WTC11 (cell line): ENCODE measurements at regions not wholly inside any gene's neighbourhood (a gene's known extent, or its start where the extent isn't known, plus 50 kb on each side); places are given as distances from the start of the nearest gene placed in this dataset.

ENCODE experiments used
- ATAC-seq: fragments of 200-7000 bp; cut with Tn5 transposase; 2 replicates; pipeline ENCODE4 v1.10.0; 2021; ENCODE audit warnings: mild to moderate bottlenecking, moderate library complexity
- CTCF ChIA-PET: fragments of 300-600 bp; sonication (Branson Sonifier 250); formaldehyde crosslinking; loops from one replicate; lab custom pipeline; 2021; ENCODE audit warnings: antibody characterized with exemption; lab: Charles Lee
- POLR2A ChIA-PET: fragments of 350-600 bp; sonication (Branson Sonifier 250); formaldehyde crosslinking; loops from one replicate; lab custom pipeline; 2021; ENCODE audit warnings: antibody characterized with exemption; lab: Charles Lee
- DNase-seq: peaks from one replicate; pipeline ENCODE4 v3.0.0; 2021; ENCODE audit warnings: low spot score
- H3K27ac Mint-ChIP-seq: 2 replicates; pipeline ENCODE4 v1.8.0; 2021; ENCODE audit warnings: mixed read lengths
- H3K27me3 Mint-ChIP-seq: 2 replicates; pipeline ENCODE4 v1.8.0; 2021; ENCODE audit warnings: low read depth, mild to moderate bottlenecking, moderate library complexity, mixed read lengths
- H3K36me3 Mint-ChIP-seq: 2 replicates; pipeline ENCODE4 v1.8.0; 2021; ENCODE audit warnings: mixed read lengths
- H3K4me1 Mint-ChIP-seq: 2 replicates; pipeline ENCODE4 v1.8.0; 2022; ENCODE audit warnings: mixed read lengths
- H3K4me3 Mint-ChIP-seq: 2 replicates; pipeline ENCODE4 v1.8.0; 2021; ENCODE audit warnings: mild to moderate bottlenecking, moderate library complexity, mixed read lengths
- H3K9me3 Mint-ChIP-seq: 2 replicates; pipeline ENCODE4 v1.8.0; 2021; ENCODE audit warnings: mixed read lengths
- ESRRA ChIP-seq: sonication (generic); formaldehyde crosslinking; IDR thresholded peaks from 2 replicates; pipeline ENCODE4 v1.8.1; 2022; ENCODE audit warnings: mild to moderate bottlenecking, missing genetic modification reagents, borderline replicate concordance
- HMGA2 ChIP-seq: fragments of 250-450 bp; sonication (Bioruptor Pico); IDR thresholded peaks from 2 replicates; pipeline ENCODE4 v1.4.0; 2021; ENCODE audit warnings: mild to moderate bottlenecking, moderate library complexity
- JUN ChIP-seq: sonication (generic); formaldehyde crosslinking; IDR thresholded peaks from 2 replicates; pipeline ENCODE4 v1.8.0; 2023; ENCODE audit warnings: mild to moderate bottlenecking, missing genetic modification reagents
- MXD4 ChIP-seq: fragments of 250-450 bp; sonication (Bioruptor Pico); IDR thresholded peaks from 2 replicates; pipeline ENCODE4 v1.8.0; 2021; ENCODE audit warnings: mild to moderate bottlenecking, moderate library complexity, borderline replicate concordance
- NFATC4 ChIP-seq: fragments of 250-450 bp; sonication (Bioruptor Pico); IDR thresholded peaks from 2 replicates; pipeline ENCODE4 v1.9.0; 2021; ENCODE audit warnings: mild to moderate bottlenecking
- NFYB ChIP-seq: sonication (generic); formaldehyde crosslinking; conservative IDR thresholded peaks from 2 replicates; pipeline ENCODE4 v1.8.0; 2022; ENCODE audit warnings: low read depth, missing genetic modification reagents
- NR1H2 ChIP-seq: sonication (generic); formaldehyde crosslinking; IDR thresholded peaks from 2 replicates; pipeline ENCODE4 v1.9.0; 2021; ENCODE audit warnings: mild to moderate bottlenecking, moderate library complexity, missing genetic modification reagents
- NR2C2 ChIP-seq: sonication (generic); formaldehyde crosslinking; IDR thresholded peaks from 2 replicates; pipeline ENCODE4 v1.8.0; 2022; ENCODE audit warnings: mild to moderate bottlenecking, missing genetic modification reagents
- NR3C1 ChIP-seq: sonication (generic); formaldehyde crosslinking; conservative IDR thresholded peaks from 2 replicates; pipeline ENCODE4 v1.8.1; 2023; ENCODE audit warnings: low read depth, mild to moderate bottlenecking, missing genetic modification reagents
- RORB ChIP-seq: fragments of 250-450 bp; sonication (Bioruptor Pico); IDR thresholded peaks from 2 replicates; pipeline ENCODE4 v1.9.0; 2021; ENCODE audit warnings: mild to moderate bottlenecking
- ZNF317 ChIP-seq: sonication (generic); formaldehyde crosslinking; IDR thresholded peaks from 2 replicates; pipeline ENCODE4 v1.8.1; 2023; ENCODE audit warnings: low read depth, mild to moderate bottlenecking, moderate library complexity, missing genetic modification reagents, borderline replicate concordance
- ZNF416 ChIP-seq: fragments of 250-450 bp; sonication (Bioruptor Pico); IDR thresholded peaks from 2 replicates; pipeline ENCODE4 v1.9.0; 2021; ENCODE audit warnings: mild to moderate bottlenecking, inconsistent platforms
- TF ChIP-seq, protein P1 (sequence below): sonication (generic); formaldehyde crosslinking; IDR thresholded peaks from 2 replicates; pipeline ENCODE4 v1.8.1; 2022; ENCODE audit warnings: missing genetic modification reagents, borderline replicate concordance
- TF ChIP-seq, protein P2 (sequence below): sonication (generic); formaldehyde crosslinking; IDR thresholded peaks from 2 replicates; pipeline ENCODE4 v1.8.0; 2022; ENCODE audit warnings: mild to moderate bottlenecking, missing genetic modification reagents
- TF ChIP-seq, protein P3 (sequence below): sonication (generic); formaldehyde crosslinking; IDR thresholded peaks from 2 replicates; pipeline ENCODE4 v1.8.1; 2023; ENCODE audit warnings: mild to moderate bottlenecking, missing genetic modification reagents, borderline replicate concordance
- TF ChIP-seq, protein P4 (sequence below): sonication (generic); formaldehyde crosslinking; IDR thresholded peaks from 2 replicates; pipeline ENCODE4 v1.8.0; 2023; ENCODE audit warnings: mild to moderate bottlenecking, missing genetic modification reagents
- TF ChIP-seq, protein P5 (sequence below): sonication (generic); formaldehyde crosslinking; IDR thresholded peaks from 2 replicates; pipeline ENCODE4 v1.8.0; 2022; ENCODE audit warnings: mild to moderate bottlenecking, missing genetic modification reagents

DNA sequence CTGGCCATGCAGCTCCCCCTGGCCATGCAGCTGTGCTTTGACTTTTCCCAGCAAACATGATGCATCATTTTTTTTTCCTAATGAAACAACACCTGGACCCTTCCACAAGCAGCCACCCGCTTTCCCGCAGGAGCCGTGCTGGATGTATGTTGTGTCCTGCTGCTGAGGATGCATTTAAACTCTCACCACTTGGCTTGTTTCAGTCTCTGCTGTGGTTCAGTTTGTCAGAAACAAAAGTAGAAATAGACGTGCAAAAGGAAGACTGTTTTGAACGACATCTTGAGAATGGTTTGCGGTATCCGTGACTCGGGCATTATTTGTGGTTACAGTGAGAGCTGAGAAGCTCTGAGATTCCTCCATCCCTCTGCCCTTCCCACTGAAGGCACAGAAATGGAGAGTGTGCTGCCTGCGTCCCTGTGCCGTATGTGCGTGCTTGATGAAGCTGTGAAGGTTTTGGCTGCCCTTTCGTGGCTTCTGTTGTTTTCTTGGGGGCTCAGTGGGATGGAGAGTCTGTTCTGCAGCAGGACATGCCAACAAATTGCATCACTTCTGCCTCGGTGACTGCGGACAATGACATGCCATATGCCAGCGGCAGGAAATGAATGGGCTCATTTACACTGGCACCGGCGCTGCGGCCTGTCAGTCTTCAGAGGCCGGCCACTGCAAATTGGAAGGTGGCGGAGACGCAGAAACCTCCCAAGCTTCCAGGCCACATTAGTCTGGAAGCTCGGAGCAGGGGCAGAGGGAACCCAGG, 417.7 kb upstream of the SALL3 start:
- Mint-ChIP-seq H3K4me1 (no peaks in the 10 kb centered on the region), H3K27me3 (peaks cover 6% of the 10 kb centered on the region), H3K9me3 (peaks cover 33% of the 10 kb centered on the region), H3K27ac (no peak overlapping the region), H3K4me3 (no peak overlapping the region), H3K36me3 (peaks cover 25% of the 10 kb centered on the region)
- ATAC-seq (no peak), DNase-seq (no peak)
- no peak for TF ChIP-seq NR2C2
- TF ChIP-seq MXD4 = no peak
- TF ChIP-seq, protein P1, sequence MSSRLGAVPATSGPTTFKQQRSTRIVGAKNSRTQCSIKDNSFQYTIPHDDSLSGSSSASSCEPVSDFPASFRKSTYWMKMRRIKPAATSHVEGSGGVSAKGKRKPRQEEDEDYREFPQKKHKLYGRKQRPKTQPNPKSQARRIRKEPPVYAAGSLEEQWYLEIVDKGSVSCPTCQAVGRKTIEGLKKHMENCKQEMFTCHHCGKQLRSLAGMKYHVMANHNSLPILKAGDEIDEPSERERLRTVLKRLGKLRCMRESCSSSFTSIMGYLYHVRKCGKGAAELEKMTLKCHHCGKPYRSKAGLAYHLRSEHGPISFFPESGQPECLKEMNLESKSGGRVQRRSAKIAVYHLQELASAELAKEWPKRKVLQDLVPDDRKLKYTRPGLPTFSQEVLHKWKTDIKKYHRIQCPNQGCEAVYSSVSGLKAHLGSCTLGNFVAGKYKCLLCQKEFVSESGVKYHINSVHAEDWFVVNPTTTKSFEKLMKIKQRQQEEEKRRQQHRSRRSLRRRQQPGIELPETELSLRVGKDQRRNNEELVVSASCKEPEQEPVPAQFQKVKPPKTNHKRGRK (CRISPR knock-in tag) = no peak
- no peak for TF ChIP-seq NR1H2 (CRISPR knock-in tag)
- TF ChIP-seq, protein P2, sequence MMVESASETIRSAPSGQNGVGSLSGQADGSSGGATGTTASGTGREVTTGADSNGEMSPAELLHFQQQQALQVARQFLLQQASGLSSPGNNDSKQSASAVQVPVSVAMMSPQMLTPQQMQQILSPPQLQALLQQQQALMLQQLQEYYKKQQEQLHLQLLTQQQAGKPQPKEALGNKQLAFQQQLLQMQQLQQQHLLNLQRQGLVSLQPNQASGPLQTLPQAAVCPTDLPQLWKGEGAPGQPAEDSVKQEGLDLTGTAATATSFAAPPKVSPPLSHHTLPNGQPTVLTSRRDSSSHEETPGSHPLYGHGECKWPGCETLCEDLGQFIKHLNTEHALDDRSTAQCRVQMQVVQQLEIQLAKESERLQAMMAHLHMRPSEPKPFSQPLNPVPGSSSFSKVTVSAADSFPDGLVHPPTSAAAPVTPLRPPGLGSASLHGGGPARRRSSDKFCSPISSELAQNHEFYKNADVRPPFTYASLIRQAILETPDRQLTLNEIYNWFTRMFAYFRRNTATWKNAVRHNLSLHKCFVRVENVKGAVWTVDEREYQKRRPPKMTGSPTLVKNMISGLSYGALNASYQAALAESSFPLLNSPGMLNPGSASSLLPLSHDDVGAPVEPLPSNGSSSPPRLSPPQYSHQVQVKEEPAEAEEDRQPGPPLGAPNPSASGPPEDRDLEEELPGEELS (CRISPR knock-in tag) = no peak
- TF ChIP-seq, protein P3, sequence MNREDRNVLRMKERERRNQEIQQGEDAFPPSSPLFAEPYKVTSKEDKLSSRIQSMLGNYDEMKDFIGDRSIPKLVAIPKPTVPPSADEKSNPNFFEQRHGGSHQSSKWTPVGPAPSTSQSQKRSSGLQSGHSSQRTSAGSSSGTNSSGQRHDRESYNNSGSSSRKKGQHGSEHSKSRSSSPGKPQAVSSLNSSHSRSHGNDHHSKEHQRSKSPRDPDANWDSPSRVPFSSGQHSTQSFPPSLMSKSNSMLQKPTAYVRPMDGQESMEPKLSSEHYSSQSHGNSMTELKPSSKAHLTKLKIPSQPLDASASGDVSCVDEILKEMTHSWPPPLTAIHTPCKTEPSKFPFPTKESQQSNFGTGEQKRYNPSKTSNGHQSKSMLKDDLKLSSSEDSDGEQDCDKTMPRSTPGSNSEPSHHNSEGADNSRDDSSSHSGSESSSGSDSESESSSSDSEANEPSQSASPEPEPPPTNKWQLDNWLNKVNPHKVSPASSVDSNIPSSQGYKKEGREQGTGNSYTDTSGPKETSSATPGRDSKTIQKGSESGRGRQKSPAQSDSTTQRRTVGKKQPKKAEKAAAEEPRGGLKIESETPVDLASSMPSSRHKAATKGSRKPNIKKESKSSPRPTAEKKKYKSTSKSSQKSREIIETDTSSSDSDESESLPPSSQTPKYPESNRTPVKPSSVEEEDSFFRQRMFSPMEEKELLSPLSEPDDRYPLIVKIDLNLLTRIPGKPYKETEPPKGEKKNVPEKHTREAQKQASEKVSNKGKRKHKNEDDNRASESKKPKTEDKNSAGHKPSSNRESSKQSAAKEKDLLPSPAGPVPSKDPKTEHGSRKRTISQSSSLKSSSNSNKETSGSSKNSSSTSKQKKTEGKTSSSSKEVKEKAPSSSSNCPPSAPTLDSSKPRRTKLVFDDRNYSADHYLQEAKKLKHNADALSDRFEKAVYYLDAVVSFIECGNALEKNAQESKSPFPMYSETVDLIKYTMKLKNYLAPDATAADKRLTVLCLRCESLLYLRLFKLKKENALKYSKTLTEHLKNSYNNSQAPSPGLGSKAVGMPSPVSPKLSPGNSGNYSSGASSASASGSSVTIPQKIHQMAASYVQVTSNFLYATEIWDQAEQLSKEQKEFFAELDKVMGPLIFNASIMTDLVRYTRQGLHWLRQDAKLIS (CRISPR knock-in tag) = no peak
- TF ChIP-seq NFATC4 = no peak
- no peak for TF ChIP-seq ZNF317
- no peak for TF ChIP-seq ZNF416 (CRISPR knock-in tag)
- no peak for TF ChIP-seq NR3C1
- no peak for TF ChIP-seq HMGA2
- TF ChIP-seq RORB = no peak
- CTCF ChIA-PET = no interaction called here
- POLR2A ChIA-PET = no interaction called here

DNA sequence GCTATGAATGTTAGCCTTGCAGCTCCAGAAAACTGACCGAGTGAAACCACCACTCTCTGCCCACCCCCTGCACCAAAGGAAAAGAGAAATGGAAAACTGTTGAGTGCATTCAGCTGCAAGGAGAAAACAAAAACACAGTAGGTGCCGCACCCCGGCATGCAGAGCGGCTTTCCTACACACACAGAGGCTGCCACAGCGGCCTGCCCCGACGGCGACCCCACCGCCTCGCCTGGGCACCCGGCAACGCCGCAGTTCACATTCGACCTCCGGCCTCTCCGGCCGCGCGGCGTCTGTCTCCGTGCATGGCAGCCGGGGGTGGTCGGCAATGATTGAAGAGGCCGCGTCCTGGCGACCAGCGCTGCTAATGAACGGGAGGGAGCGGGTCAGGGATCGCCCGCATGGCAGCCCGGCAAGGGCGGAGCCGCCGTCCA, 417.1 kb upstream of the SALL3 start:
- H3K4me1 Mint-ChIP-seq = no peaks in the 10 kb centered on the region
- ChIA-PET CTCF (no interaction called here), POLR2A (no interaction called here)
- H3K9me3 Mint-ChIP-seq = peaks cover 34% of the 10 kb centered on the region
- TF ChIP-seq NFYB (CRISPR knock-in tag) (no peak), JUN (CRISPR knock-in tag) (no peak), ESRRA (CRISPR knock-in tag) (no peak), NR2C2 (no peak)
- TF ChIP-seq, protein P4, sequence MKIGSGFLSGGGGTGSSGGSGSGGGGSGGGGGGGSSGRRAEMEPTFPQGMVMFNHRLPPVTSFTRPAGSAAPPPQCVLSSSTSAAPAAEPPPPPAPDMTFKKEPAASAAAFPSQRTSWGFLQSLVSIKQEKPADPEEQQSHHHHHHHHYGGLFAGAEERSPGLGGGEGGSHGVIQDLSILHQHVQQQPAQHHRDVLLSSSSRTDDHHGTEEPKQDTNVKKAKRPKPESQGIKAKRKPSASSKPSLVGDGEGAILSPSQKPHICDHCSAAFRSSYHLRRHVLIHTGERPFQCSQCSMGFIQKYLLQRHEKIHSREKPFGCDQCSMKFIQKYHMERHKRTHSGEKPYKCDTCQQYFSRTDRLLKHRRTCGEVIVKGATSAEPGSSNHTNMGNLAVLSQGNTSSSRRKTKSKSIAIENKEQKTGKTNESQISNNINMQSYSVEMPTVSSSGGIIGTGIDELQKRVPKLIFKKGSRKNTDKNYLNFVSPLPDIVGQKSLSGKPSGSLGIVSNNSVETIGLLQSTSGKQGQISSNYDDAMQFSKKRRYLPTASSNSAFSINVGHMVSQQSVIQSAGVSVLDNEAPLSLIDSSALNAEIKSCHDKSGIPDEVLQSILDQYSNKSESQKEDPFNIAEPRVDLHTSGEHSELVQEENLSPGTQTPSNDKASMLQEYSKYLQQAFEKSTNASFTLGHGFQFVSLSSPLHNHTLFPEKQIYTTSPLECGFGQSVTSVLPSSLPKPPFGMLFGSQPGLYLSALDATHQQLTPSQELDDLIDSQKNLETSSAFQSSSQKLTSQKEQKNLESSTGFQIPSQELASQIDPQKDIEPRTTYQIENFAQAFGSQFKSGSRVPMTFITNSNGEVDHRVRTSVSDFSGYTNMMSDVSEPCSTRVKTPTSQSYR = no peak
- TF ChIP-seq, protein P5, sequence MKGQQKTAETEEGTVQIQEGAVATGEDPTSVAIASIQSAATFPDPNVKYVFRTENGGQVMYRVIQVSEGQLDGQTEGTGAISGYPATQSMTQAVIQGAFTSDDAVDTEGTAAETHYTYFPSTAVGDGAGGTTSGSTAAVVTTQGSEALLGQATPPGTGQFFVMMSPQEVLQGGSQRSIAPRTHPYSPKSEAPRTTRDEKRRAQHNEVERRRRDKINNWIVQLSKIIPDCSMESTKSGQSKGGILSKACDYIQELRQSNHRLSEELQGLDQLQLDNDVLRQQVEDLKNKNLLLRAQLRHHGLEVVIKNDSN = no peak
- peaks cover 27% of the 10 kb centered on the region for H3K36me3 Mint-ChIP-seq
- ATAC-seq = no peak
- no peak for DNase-seq
- no peak overlapping the region for H3K27ac Mint-ChIP-seq
- H3K4me3 Mint-ChIP-seq = no peak overlapping the region
- peaks cover 6% of the 10 kb centered on the region for H3K27me3 Mint-ChIP-seq
